Vagina (tissue), 2 donors: ENCODE measurements at regions not wholly inside any gene's neighbourhood (a gene's known extent, or its start where the extent isn't known, plus 50 kb on each side); places are given as distances from the start of the nearest gene placed in this dataset.

ENCODE experiments used
- POLR2A ChIP-seq, 2 donors: fragments of 450-650 bp; IDR thresholded peaks; one replicate each; pipeline ENCODE4 v1.6.1; 2017; ENCODE audit warnings: antibody characterized with exemption in 2 of 2, mild to moderate bottlenecking in 2 of 2, moderate library complexity in 2 of 2
- POLR2AphosphoS5 ChIP-seq, 2 donors: sonication (generic); formaldehyde crosslinking; IDR thresholded peaks; one replicate each; pipeline ENCODE4 v1.9.0; 2017; ENCODE audit warnings: antibody characterized with exemption in 2 of 2, mild to moderate bottlenecking in 2 of 2, low read depth in 1 of 2; ENCODE audit not compliant: insufficient read depth in 1 of 2
- TF ChIP-seq, protein P1 (sequence below), 3 experiments: fragments of 450-650 bp in 2 of 3; fragments of 200-600 bp in 1 of 3; sonication (generic) in 1 of 3; IDR thresholded peaks; one replicate each; pipeline ENCODE4 v1.5.1; 2017 to 2019; ENCODE audit warnings: antibody characterized with exemption in 3 of 3, mild to moderate bottlenecking in 2 of 3, moderate library complexity in 2 of 3

DNA sequence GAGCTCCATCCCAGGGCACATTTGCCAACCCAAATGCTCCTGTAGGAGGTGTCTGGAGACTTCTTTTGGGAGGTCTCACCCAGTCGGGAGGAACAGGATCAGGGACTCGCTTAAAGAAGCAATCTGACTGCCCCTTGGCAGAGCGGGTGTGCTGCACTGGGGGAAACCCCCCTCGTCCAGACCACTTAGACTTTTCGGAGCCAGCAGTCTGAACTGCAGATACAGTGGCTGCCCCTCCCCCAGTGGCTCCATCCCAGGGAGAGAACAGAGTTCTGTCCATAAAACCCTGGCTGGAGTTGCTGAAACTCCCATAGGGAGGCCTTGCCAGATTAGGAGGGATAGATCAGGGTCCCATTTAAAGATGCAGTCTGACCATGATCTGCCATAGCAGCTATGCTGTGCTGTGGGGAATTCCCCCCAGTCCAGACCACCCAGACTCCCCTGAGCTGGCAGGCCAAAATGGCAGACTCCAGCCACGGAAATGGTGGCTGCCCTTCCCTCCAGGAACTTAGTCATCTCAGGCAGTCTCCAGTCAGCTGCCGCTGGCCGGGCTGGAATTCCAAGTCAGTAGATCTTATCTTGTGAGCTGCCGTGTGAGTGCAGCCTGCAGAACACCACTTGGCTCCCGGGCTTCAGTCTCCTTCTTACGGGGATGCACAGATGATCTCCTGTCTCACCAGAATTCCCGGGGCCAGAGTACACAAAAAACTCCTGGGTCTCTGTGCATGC is 278.1 kb upstream of the SASH1 start:
- TF ChIP-seq POLR2AphosphoS5 (IDR thresholded peaks at IDR 0.05; ENCODE audit: insufficient read depth in 1 of 2, low read depth in 1 of 2) = no peak
- TF ChIP-seq POLR2A (IDR thresholded peaks at IDR 0.05) = no peak
- TF ChIP-seq, protein P1, sequence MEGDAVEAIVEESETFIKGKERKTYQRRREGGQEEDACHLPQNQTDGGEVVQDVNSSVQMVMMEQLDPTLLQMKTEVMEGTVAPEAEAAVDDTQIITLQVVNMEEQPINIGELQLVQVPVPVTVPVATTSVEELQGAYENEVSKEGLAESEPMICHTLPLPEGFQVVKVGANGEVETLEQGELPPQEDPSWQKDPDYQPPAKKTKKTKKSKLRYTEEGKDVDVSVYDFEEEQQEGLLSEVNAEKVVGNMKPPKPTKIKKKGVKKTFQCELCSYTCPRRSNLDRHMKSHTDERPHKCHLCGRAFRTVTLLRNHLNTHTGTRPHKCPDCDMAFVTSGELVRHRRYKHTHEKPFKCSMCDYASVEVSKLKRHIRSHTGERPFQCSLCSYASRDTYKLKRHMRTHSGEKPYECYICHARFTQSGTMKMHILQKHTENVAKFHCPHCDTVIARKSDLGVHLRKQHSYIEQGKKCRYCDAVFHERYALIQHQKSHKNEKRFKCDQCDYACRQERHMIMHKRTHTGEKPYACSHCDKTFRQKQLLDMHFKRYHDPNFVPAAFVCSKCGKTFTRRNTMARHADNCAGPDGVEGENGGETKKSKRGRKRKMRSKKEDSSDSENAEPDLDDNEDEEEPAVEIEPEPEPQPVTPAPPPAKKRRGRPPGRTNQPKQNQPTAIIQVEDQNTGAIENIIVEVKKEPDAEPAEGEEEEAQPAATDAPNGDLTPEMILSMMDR (IDR thresholded peaks at IDR 0.05) = no peak
